ENCODE measurements at regions not wholly inside any gene's neighbourhood (a gene's known extent, or its start where the extent isn't known, plus 50 kb on each side); places are given as distances from the start of the nearest gene placed in this dataset.

GRCh38 chr10:62710182-62710581, 94.3 kb upstream of the ADO start:
- no peak for DNase-seq (ENCODE audit: missing footprints)
- intact Hi-C loops (cut with DNase I) = no loop called here
- ATAC-seq = no peak

DNA sequence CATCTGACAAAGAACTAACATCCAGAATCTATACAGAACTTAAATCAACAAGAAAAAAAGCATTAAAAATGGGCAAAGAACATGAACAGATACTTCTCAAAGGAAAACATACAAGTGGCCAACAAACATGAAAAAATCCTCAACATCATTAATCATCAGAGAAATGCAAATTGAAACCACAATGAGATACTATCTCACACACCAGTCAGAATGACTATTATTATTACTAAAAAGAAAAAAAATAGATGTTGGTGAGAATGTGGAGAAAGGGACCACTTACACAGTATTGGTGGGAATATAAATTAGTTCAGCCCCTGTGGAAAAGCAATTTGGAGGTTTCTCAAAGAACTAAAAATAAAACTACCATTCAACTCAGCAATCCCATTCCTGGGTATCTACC, 89.1 kb upstream of the ADO start:
- DNase-seq (ENCODE audit: missing footprints) (no peak), ATAC-seq (no peak)
- intact Hi-C loops (cut with DNase I) = no loop called here

- ATAC-seq = no peak
- intact Hi-C loops (cut with DNase I) = no loop called here
- no peak for DNase-seq (ENCODE audit: missing footprints)
These were observed 85.9 kb upstream of the ADO start for GRCh38 chr10:62718585-62718984.

DNA sequence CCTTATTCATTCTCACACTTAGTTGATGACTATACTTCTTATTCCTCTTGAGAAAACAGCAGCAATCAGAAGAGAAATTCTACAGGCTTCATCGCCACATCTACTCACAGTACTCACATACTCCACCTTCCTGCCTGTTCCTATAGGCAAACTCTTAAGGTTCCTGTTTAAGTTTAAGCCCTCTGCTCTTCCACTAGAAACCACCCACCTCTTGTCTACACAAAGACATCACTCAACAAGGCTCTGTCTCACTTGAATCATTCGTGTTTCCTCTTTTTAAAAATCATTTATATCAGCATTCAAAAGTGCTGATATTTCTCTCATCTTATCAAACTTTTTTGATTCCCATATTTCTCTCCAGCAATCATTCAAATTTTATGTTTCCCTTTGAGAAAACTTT, 85.5 kb upstream of the ADO start:
- ATAC-seq = no peak
- intact Hi-C loops (cut with DNase I) = no loop called here
- no peak for DNase-seq (ENCODE audit: missing footprints)

GRCh38 chr10:62721687-62722086, 82.8 kb upstream of the ADO start:
- ATAC-seq (no peak), DNase-seq (ENCODE audit: missing footprints) (no peak)
- intact Hi-C loops (cut with DNase I) = no loop called here

DNA sequence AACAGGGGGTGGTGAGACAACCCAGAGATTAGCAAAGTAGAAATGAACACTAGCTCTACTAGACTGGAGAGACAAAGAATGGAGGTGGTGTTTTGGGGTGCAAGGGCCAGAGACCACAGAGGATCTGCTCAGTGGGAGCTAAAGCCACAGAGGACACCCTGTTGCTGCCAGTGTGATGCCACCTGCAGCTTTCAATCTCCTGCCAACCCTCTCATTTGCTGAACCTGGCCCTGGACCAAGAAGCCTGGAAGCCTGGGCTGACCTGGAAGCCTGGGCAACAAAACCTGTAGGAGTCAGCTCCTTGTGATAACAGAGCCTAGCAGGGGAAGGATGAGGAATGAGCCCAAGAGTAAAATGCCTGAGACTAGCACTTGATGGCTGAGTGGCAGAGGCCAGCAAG, 81.1 kb upstream of the ADO start:
- intact Hi-C loops (cut with DNase I) = no loop called here
- DNase-seq (ENCODE audit: missing footprints) (no peak), ATAC-seq (no peak)

- intact Hi-C loops (cut with DNase I) = no loop called here
- DNase-seq (ENCODE audit: missing footprints) (peak; percentile 55), ATAC-seq (no peak)
These were observed 80.1 kb upstream of the ADO start for GRCh38 chr10:62724465-62724864.

GRCh38 chr10:62726142-62726541, 78.4 kb upstream of the ADO start:
- intact Hi-C loops (cut with DNase I) = no loop called here
- ATAC-seq = no peak
- no peak for DNase-seq (ENCODE audit: missing footprints)

DNA sequence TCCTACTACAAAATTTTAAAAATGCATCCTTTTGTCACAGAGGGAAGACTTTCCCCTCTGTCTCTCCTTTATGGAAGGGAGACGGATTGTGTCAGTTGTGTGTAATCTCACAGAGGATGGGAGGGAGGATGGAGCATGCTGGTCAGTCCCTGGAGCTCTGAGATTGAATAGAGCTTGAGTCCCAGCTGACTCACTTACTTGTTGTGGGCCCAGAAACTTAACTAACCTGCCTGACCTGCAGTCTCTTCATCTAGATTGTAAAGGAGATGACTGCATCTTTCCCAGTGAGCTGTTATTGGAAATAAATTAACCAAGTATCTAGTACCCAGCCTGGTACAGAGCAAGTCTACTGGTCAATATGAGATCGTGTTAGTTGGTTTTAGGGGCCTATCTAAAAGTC, 77.9 kb upstream of the ADO start:
- intact Hi-C loops (cut with DNase I) = no loop called here
- DNase-seq (ENCODE audit: missing footprints) = no peak
- no peak for ATAC-seq

DNA sequence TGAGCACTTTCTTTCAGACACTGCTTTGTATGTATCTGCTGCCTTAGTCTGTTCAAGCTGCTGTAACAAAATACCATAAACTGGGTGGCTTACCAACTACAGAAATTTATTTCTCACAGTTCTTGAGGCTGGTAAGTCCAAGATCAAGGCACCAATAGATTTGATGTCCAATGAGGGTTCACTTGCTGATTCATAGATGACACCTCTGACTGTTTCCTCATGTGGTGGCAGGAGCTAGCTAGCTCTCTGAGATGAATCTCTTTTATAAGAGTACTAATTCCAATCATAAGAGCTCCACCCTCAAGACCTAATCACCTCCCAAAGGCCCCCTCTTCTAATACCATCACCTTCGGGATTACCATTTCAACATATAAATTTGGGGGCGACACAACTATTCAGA, 76.6 kb upstream of the ADO start:
- ATAC-seq (no peak), DNase-seq (ENCODE audit: missing footprints) (no peak)
- intact Hi-C loops (cut with DNase I) = no loop called here

GRCh38 chr10:62728479-62728878, 76.0 kb upstream of the ADO start:
- intact Hi-C loops (cut with DNase I) = no loop called here
- ATAC-seq (no peak), DNase-seq (ENCODE audit: missing footprints) (no peak)

DNA sequence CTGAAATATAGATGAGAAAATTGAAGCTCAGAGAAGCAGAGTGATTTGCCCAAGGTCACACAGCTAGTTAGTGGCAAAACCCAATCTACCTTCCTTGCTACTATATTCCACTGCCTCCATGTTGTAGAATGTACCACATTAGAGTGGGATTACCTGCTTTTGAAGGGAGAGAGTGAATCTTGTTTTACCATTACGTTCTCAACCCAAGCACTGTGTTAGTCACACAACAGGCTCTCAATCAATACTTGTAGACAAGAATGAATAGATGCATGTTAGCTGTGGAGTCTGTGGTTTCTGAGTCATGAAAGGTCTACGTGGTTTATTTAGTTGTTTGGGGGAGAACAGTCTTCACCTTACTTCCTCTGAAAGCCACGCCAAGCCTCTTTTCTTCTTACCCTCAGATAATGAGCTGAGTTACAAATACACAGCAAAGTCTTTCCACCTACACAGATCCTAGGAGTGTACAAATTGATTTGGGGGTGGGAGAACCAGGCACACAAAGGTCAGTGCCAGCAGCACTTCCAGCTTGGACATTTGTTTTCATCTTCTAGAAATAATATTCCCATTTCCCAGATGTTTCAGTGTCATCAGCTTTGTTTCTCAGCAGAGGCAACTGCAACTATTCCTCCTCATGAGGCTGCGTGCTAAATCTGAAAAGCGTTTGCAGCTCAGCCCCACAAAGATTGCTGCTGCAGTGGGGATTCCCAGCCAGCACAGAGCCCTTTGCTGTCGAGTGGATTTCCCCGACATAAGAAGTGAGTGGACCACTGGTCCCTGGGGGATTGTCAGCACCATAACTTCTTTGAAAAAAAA, 71.5 kb upstream of the ADO start:
- DNase-seq (ENCODE audit: missing footprints) (no peak), ATAC-seq (no peak)
- intact Hi-C loops (cut with DNase I) = no loop called here

DNA sequence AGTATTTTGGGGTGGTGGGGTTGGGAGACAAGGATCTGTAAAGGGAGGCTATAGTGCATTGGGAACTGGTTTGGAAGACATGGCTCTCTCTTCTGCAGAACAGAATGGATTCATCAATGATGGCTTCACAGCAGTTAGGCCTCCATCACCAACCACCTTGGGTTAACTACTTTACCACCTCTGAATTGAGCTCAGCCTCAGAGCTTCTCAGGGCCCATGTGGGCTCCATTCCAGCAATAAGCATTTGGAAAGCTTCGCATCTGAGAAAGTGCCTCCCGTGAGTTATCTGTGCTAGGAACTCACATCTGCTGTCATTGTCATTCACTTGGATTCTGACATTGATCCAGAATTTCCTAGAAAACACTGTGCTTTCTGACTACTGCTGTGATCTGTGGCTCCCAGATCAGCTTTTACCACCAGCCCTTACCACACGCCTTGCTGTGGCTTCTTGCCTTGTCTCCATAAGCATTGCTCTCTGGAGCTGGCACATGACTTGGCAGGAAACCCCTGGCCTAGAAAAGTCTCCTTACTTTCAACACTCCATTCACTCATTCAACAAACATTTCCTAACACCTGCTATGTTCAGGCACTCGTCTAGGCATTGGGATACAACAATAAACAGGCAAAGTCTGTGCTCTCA, 70.7 kb upstream of the ADO start:
- intact Hi-C loops (cut with DNase I) = no loop called here
- DNase-seq (ENCODE audit: missing footprints) = no peak
- ATAC-seq = peak; percentile 90

DNA sequence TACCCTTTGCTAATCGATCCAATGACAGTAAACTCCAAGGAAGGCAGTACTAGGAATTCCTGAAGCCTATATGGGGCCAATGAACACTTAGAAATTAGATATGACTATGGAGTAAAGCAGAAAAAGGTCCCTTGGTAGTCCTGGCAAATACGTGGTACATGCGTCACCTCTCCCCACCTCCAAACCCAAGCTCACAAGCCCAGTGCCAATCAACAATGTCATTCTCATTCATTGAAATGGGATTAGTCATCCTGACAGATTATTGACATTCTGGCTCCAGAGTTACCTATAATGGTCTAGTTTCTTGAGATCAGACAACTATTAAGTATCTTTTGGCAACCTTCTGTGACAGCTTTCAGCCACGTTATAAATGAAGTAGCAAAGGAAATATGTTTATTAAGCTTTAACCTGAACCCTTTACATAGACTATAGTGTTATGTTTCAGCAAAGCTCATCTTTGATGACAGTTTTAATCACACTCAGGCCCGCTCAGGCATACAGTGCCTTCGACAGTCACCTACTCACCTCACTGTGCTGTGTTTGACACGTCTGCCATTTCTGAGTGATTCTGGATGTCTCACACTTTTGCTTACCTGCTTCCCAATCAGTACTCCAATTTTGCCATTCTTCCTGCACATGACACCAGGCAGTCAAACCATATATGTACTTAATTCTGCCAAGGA, 69.6 kb upstream of the ADO start:
- DNase-seq (ENCODE audit: missing footprints) = no peak
- intact Hi-C loops (cut with DNase I) = no loop called here
- ATAC-seq = no peak

DNA sequence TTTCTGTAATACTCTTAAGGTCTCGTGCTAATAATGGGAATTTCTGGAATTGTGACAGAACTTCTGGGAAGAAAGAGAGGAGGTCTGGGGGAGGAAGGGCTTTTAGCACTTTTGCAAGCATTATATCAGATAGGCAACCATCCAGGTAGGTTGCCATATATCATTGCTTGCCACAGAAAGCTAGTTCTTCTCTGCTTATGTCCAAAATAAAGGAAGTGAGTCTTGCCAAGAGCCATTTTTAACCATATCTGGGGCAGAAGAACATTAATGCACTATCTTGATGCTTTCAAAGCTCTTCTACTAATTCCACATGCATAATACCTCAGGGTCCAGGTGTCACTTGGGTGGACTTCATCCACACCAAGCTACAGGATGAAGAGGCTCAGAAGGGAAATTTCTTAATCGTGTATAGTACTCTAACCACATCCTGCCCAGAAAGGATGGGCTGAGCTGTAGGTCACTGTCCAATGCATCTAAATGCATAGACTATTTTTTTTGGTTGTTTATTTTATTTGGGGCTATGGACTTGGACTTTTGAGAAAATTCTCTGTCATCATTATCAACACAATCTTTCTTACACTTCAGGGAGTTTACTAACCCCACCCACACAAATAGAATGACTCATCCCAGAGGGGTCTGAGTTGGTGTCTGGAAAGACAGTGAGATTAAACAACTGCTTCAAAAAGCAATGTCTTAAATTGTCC, 68.9 kb upstream of the ADO start:
- DNase-seq (ENCODE audit: missing footprints) (no peak), ATAC-seq (no peak)
- intact Hi-C loops (cut with DNase I) = no loop called here

GRCh38 chr10:62736168-62736546, 68.4 kb upstream of the ADO start:
- intact Hi-C loops (cut with DNase I) = no loop called here

GRCh38 chr10:62738916-62739315, 65.6 kb upstream of the ADO start:
- no peak for ATAC-seq
- intact Hi-C loops (cut with DNase I) = no loop called here

More at GRCh38 chr10:62736168-62736546, 68.4 kb upstream of the ADO start:
- ATAC-seq (no peak), DNase-seq (ENCODE audit: missing footprints) (no peak)

GRCh38 chr10:62740885-62741745, 63.4 kb upstream of the ADO start:
- intact Hi-C loops (cut with DNase I) = no loop called here
- DNase-seq (ENCODE audit: missing footprints) (no peak), ATAC-seq (no peak)

More at GRCh38 chr10:62738916-62739315, 65.6 kb upstream of the ADO start:
- DNase-seq (ENCODE audit: missing footprints) = no peak

DNA sequence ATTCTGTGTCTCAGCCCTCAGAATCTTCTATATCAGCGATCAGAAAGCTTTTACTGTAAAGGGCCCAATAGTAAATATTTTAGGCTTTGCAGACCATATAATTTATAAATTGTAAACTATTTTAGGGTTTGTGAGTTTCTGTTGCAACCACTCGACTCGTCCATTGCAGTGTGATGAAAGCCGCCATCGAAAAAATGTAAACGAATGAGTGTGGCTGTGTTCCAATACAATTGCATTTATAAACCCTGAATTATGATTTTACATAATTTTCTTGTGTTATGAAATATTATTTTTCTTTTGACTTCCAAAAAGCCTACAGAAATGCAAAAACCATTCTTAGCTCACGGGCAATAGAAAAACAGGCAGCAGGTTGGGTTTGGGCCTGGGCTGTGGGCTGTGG, 62.5 kb upstream of the ADO start:
- no peak for ATAC-seq
- intact Hi-C loops (cut with DNase I) = no loop called here

More for the DNA sequence above, 62.5 kb upstream of the ADO start:
- no peak for DNase-seq (ENCODE audit: missing footprints)
